HepG2 (cell line): ENCODE measurements at regions not wholly inside any gene's neighbourhood (a gene's known extent, or its start where the extent isn't known, plus 50 kb on each side); places are given as distances from the start of the nearest gene placed in this dataset.

Experiments used
- ATAC-seq: fragments of 200-7000 bp; cut with Tn5 transposase; 3 replicates; pipeline ENCODE4 v1.9.1; 2020; ENCODE audit warnings: mild to moderate bottlenecking, moderate library complexity
- BruUV-seq: library from RNA; stranded (reverse); fragments of 400-500 nt; replicated peaks from 2 replicates; lab custom pipeline; 2021; lab: Mats Ljungman, UMichigan
- CTCF ChIA-PET: fragments of 300-600 bp; formaldehyde crosslinking; extraction: SDS; loops from one replicate; lab custom pipeline; 2021; ENCODE audit warnings: low total read pairs, inconsistent platforms, low intra/inter-chr PET ratio; lab: Yijun Ruan, JAX
- POLR2A ChIA-PET: fragments of 350-600 bp; sonication (Branson Sonifier 250); formaldehyde crosslinking; loops from one replicate; lab custom pipeline; 2020; ENCODE audit warnings: antibody characterized with exemption, inconsistent platforms; lab: Yijun Ruan, JAX
- DNase-seq: peaks from one replicate; pipeline ENCODE4 v3.0.0-alpha.2; 2015; ENCODE audit warnings: low spot score
- FAIRE-seq: peaks from 3 replicates; lab custom pipeline; 2011; peaks lifted over from hg19 to GRCh38; lab: Jason Lieb, UNC
- H2AFZ ChIP-seq: one replicate; pipeline ENCODE4 v1.6.1; 2011; ENCODE audit warnings: low read length, inconsistent platforms
- H3K27ac ChIP-seq: fragments of 300-600 bp; 3 replicates; pipeline ENCODE4 v1.8.0; 2011; ENCODE audit warnings: mixed run types, mild to moderate bottlenecking, mixed read lengths, low read length, inconsistent platforms; ENCODE audit not compliant: insufficient read depth; ENCODE audit errors: extremely low read length
- H3K27me3 ChIP-seq, 2 experiments: fragments of 200-600 bp in 1 of 2; 2 replicates in 1 of 2; 3 replicates in 1 of 2; pipeline versions ENCODE4 v1.6.0 to v1.8.0; 2011; ENCODE audit warnings: low read length in 2 of 2, mild to moderate bottlenecking in 2 of 2, moderate library complexity in 2 of 2, inconsistent platforms in 1 of 2; ENCODE audit not compliant: insufficient read depth in 2 of 2, control insufficient read depth in 1 of 2
- H3K36me3 ChIP-seq, 2 experiments: fragments of 200-600 bp in 1 of 2; replicated peaks in 1 of 2; 2 replicates in 1 of 2; 3 replicates in 1 of 2; pipeline versions ENCODE4 v1.5.1 to v1.8.0; 2011; ENCODE audit warnings: low read length in 2 of 2, inconsistent platforms in 1 of 2; ENCODE audit not compliant: insufficient read depth in 2 of 2, control insufficient read depth in 1 of 2
- H3K4me1 ChIP-seq: 2 replicates; pipeline ENCODE4 v1.5.1; 2012; ENCODE audit warnings: low read length, inconsistent platforms; ENCODE audit not compliant: insufficient read depth
- H3K4me2 ChIP-seq: 2 replicates; pipeline ENCODE4 v1.6.0; 2011; ENCODE audit warnings: low read depth, low read length, inconsistent platforms
- H3K4me3 ChIP-seq, 3 experiments: fragments of 200-600 bp in 1 of 3; sonication (generic), shearing (Covaris generic) in 1 of 3; replicated peaks in 1 of 3; 2 replicates each; pipeline ENCODE4 v1.5.1; 2011 to 2016; ENCODE audit warnings: low read length in 3 of 3, inconsistent platforms in 2 of 3, low read depth in 2 of 3, mild to moderate bottlenecking in 2 of 3, control low read depth in 1 of 3, mixed read lengths in 1 of 3; ENCODE audit not compliant: insufficient read depth in 1 of 3
- H3K79me2 ChIP-seq: one replicate; pipeline ENCODE4 v1.6.1; 2011; ENCODE audit warnings: low read length, inconsistent platforms; ENCODE audit not compliant: insufficient read depth
- H3K9ac ChIP-seq: 2 replicates; pipeline ENCODE4 v1.6.0; 2011; ENCODE audit warnings: mild to moderate bottlenecking, low read depth, low read length, inconsistent platforms; ENCODE audit not compliant: insufficient read depth
- H3K9me3 ChIP-seq: 2 replicates; pipeline ENCODE4 v1.5.1; 2012; ENCODE audit warnings: mild to moderate bottlenecking, low read length
- H4K20me1 ChIP-seq: 2 replicates; pipeline ENCODE4 v1.6.0; 2011; ENCODE audit warnings: inconsistent platforms, mild to moderate bottlenecking, low read length, moderate library complexity; ENCODE audit not compliant: insufficient read depth
- CHD2 ChIP-seq: IDR thresholded peaks from 2 replicates; pipeline ENCODE4 v1.6.1; 2011; ENCODE audit warnings: low read depth, low read length, improper control_type of control experiment
- DMAP1 ChIP-seq: IDR thresholded peaks from 2 replicates; pipeline ENCODE4 v1.6.1; 2016
- EED ChIP-seq: sonication (generic); formaldehyde crosslinking; IDR thresholded peaks from 2 replicates; pipeline ENCODE4 v1.5.0; 2020; ENCODE audit warnings: mild to moderate bottlenecking, missing genetic modification reagents
- JARID2 ChIP-seq: sonication (generic); formaldehyde crosslinking; IDR thresholded peaks from 2 replicates; pipeline ENCODE4 v1.8.1; 2023; ENCODE audit warnings: missing genetic modification reagents, inconsistent platforms; ENCODE audit not compliant: insufficient replicate concordance
- MAF1 ChIP-seq: sonication (generic); formaldehyde crosslinking; IDR thresholded peaks from 2 replicates; pipeline ENCODE4 v1.5.0; 2020; ENCODE audit warnings: missing genetic modification reagents, borderline replicate concordance
- MXD4 ChIP-seq: IDR thresholded peaks from 2 replicates; pipeline ENCODE4 v1.6.1; 2016; ENCODE audit warnings: mild to moderate bottlenecking, missing biosample characterization, missing genetic modification reagents
- PITX1 ChIP-seq: sonication (generic); formaldehyde crosslinking; IDR thresholded peaks from 2 replicates; pipeline ENCODE4 v1.5.1; 2020; ENCODE audit warnings: mild to moderate bottlenecking, missing genetic modification reagents
- SCMH1 ChIP-seq: sonication (generic); formaldehyde crosslinking; IDR thresholded peaks from 2 replicates; pipeline ENCODE4 v1.9.0; 2021; ENCODE audit warnings: missing genetic modification reagents, mild to moderate bottlenecking, borderline replicate concordance
- SP140L ChIP-seq: sonication (generic); formaldehyde crosslinking; IDR thresholded peaks from 2 replicates; pipeline ENCODE4 v1.4.0; 2020; ENCODE audit warnings: missing genetic modification reagents, borderline replicate concordance
- ZNF766 ChIP-seq: sonication (generic); formaldehyde crosslinking; IDR thresholded peaks from 2 replicates; pipeline ENCODE4 v1.5.0; 2020; ENCODE audit warnings: missing genetic modification reagents, borderline replicate concordance
- WGBS: methylation state at CpG from one replicate; pipeline ENCODE4 v1.1.6; 2017; ENCODE audit warnings: low lambda C conversion rate; 5-methylcytosine and 5-hydroxymethylcytosine counted together
- in situ Hi-C: cut with HindIII; loops from 2 replicates; pipeline ENCODE4 v1.10.0; 2017; ENCODE audit warnings: low pct_unique_long_range_greater_than_20kb; ENCODE audit not compliant: extremely low pct_ligation_motif_present
- intact Hi-C: fragments of 100-400 bp; cut with micrococcal nuclease; formaldehyde crosslinking; loops from one replicate; pipeline ENCODE4 v1.10.0; 2022; ENCODE audit not compliant: unreplicated experiment

GRCh38 chr5:15159606-15160005 lies 288.0 kb upstream of the ANKH start:
- no peak for ATAC-seq
- in situ Hi-C loops, result no loop called here
- TF ChIP-seq PITX1 (CRISPR knock-in tag), result no peak
- TF ChIP-seq ZNF766 (CRISPR knock-in tag), result no peak
- TF ChIP-seq, all 625 proteins: peak for 0
- Histone ChIP-seq H3K4me3 (no peak overlapping the region), H3K36me3 (no peaks in the 10 kb centered on the region), H3K4me1 (no peaks in the 10 kb centered on the region), H3K9ac (no peak overlapping the region), H2AFZ (no peak overlapping the region), H4K20me1 (no peaks in the 10 kb centered on the region), H3K27me3 (no peaks in the 10 kb centered on the region; a peak in 2 of 5 replicates), H3K79me2 (no peaks in the 10 kb centered on the region), H3K9me3 (no peaks in the 10 kb centered on the region), H3K4me2 (no peak overlapping the region), H3K27ac (no peak overlapping the region)
- BruUV-seq, result no TSS peak
- ChIA-PET CTCF (no interaction called here), POLR2A (no interaction called here)
- FAIRE-seq (no peak), DNase-seq (no peak)
- 7% methylated on average over 3 of the region's 3 CpGs for WGBS
- intact Hi-C loops, result no loop called here

- intact Hi-C loops, result no loop called here
- ATAC-seq (no peak), DNase-seq (no peak), FAIRE-seq (no peak)
- Histone ChIP-seq H2AFZ (no peak overlapping the region), H3K27me3 (no peaks in the 10 kb centered on the region), H3K9me3 (no peaks in the 10 kb centered on the region), H3K79me2 (no peaks in the 10 kb centered on the region), H3K36me3 (no peaks in the 10 kb centered on the region), H3K4me1 (no peaks in the 10 kb centered on the region), H3K4me2 (no peak overlapping the region), H4K20me1 (no peaks in the 10 kb centered on the region), H3K9ac (no peak overlapping the region), H3K4me3 (no peak overlapping the region), H3K27ac (no peak overlapping the region)
- TF ChIP-seq MAF1 (no peak), JARID2 (CRISPR knock-in tag) (no peak), CHD2 (no peak), DMAP1 (CRISPR knock-in tag) (no peak), SP140L (CRISPR knock-in tag) (no peak), EED (CRISPR knock-in tag) (no peak), MXD4 (CRISPR knock-in tag) (no peak), SCMH1 (CRISPR knock-in tag) (no peak)
- 10% methylated on average over 5 of the region's 5 CpGs for WGBS
- POLR2A ChIA-PET, result no interaction called here
- in situ Hi-C loops, result no loop called here
- BruUV-seq, result no TSS peak
- CTCF ChIA-PET, result no interaction called here
These were observed 270.9 kb upstream of the ANKH start for GRCh38 chr5:15142458-15142857.
